ENCODE measurements at regions not wholly inside any gene's neighbourhood (a gene's known extent, or its start where the extent isn't known, plus 50 kb on each side); places are given as distances from the start of the nearest gene placed in this dataset.

DNA sequence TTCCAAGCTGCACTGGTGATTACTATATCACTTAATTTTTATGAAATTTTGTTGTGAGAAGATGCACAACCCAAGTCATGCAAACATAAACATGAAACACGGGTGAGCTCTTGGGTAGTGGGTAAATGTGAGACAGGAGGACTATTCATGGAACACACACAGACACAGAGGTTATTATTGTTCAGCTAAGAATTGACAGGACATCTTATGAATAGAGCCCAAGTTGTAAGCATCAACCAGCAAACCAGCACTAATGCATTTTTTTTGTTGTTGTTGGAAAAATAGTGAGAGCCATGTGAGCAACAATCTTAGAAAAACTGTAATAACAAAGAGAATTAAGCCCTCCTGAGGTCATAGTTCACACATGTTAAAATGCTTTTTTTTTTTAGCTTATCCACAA, 1179.7 kb downstream of the GATA3 start:
- Histone ChIP-seq H3K27me3 (ENCODE audit: control insufficient read depth in 5 of 5, insufficient read depth in 4 of 5, low read length in 5 of 5) (peaks cover 0 to 7% (median 4%) of the 10 kb centered on the region in 5 donors), H3K9me3 (ENCODE audit: control insufficient read depth in 5 of 5, low read length in 5 of 5) (no peaks in the 10 kb centered on the region), H3K4me1 (ENCODE audit: control insufficient read depth in 5 of 5, insufficient read depth in 5 of 5, low read length in 5 of 5) (no peaks in the 10 kb centered on the region), H3K27ac (ENCODE audit: low read depth, low read length) (no peak overlapping the region), H3K4me3 (ENCODE audit: low read depth in 1 of 5, low read length in 5 of 5) (no peak overlapping the region), H3K36me3 (ENCODE audit: control insufficient read depth in 5 of 5, insufficient read depth in 5 of 5, low read length in 5 of 5) (no peaks in the 10 kb centered on the region), H3K9ac (ENCODE audit: low read length in 5 of 5) (no peak overlapping the region)

DNA sequence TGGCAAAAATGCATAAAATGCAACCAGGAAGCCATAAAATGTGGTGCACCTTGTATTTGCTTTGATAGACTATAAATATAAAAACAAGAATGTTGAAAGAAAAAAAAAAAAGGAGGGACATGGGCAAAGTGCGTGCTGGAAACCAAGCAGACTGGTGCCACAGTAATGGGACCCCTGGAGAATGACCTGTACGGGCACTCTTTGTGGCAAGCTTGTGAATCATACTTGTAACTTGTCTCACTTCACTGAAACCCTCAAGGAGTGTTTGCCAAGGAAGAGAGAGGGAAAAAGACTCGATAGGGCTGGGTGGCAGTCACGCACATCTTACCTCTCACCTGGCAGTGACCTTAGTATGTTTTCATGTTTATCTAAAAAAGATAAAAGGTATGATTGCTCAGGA, 1183.6 kb downstream of the GATA3 start:
- Histone ChIP-seq H3K27ac (ENCODE audit: low read depth, low read length) (no peak overlapping the region), H3K9ac (ENCODE audit: low read length in 5 of 5) (no peak overlapping the region), H3K4me1 (ENCODE audit: control insufficient read depth in 5 of 5, insufficient read depth in 5 of 5, low read length in 5 of 5) (no peaks in the 10 kb centered on the region), H3K4me3 (ENCODE audit: low read depth in 1 of 5, low read length in 5 of 5) (no peak overlapping the region), H3K36me3 (ENCODE audit: control insufficient read depth in 5 of 5, insufficient read depth in 5 of 5, low read length in 5 of 5) (no peaks in the 10 kb centered on the region), H3K9me3 (ENCODE audit: control insufficient read depth in 5 of 5, low read length in 5 of 5) (no peaks in the 10 kb centered on the region), H3K27me3 (ENCODE audit: control insufficient read depth in 5 of 5, insufficient read depth in 4 of 5, low read length in 5 of 5) (peaks cover 0 to 4% (median 0%) of the 10 kb centered on the region in 5 donors)

DNA sequence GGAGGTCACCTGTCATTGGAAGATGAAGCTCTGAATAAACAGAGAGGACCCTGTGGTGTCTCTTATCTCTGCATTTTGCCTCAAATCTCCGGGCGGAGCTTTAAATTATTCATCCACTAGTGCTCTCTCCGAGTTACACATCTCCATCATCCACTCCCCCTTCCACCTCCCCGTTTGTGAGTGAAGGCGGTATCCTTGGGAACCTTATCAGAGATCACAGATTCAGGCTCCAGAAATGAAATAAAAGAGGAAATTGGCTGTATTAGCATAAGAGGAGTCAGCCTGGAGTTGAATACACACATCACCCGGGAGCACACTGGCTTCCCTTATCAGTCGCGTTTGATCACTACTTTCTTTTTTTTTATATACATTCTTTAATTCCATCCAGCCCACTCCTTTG, 1184.8 kb downstream of the GATA3 start:
- no peak overlapping the region for H3K27ac ChIP-seq (ENCODE audit: low read depth, low read length)
- H3K36me3 ChIP-seq (ENCODE audit: control insufficient read depth in 5 of 5, insufficient read depth in 5 of 5, low read length in 5 of 5): no peaks in the 10 kb centered on the region
- no peaks in the 10 kb centered on the region for H3K9me3 ChIP-seq (ENCODE audit: control insufficient read depth in 5 of 5, low read length in 5 of 5)
- peaks cover 0 to 4% (median 3%) of the 10 kb centered on the region in 5 donors for H3K27me3 ChIP-seq (ENCODE audit: control insufficient read depth in 5 of 5, insufficient read depth in 4 of 5, low read length in 5 of 5)
- H3K4me3 ChIP-seq (ENCODE audit: low read depth in 1 of 5, low read length in 5 of 5): no peak overlapping the region
- no peaks in the 10 kb centered on the region for H3K4me1 ChIP-seq (ENCODE audit: control insufficient read depth in 5 of 5, insufficient read depth in 5 of 5, low read length in 5 of 5)
- no peak overlapping the region for H3K9ac ChIP-seq (ENCODE audit: low read length in 5 of 5)

DNA sequence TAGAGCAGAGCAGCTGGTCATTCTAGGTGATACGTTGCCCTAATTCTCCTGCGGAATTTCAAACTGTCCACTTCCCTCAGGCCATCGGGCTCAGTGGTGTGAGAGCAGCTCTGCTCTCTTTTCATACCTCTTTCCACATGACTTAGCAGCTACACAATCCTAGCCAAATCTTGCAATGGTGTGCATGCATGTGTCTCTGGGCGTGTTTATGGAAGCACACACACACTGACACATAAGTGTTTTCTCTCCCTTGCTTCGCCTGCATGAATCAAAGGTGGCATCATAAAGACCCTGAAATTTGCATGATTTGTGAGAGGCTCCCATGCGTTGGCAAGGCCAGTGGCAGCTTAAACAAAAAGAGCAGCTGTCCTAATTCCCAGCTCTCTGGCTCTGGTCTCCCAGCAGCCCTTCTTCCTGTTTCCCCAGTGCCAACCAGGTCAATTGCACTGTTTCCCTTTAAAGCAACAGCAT, 1189.5 kb downstream of the GATA3 start:
- Histone ChIP-seq H3K4me1 (ENCODE audit: control insufficient read depth in 5 of 5, insufficient read depth in 5 of 5, low read length in 5 of 5) (no peaks in the 10 kb centered on the region), H3K27ac (ENCODE audit: low read depth, low read length) (no peak overlapping the region), H3K36me3 (ENCODE audit: control insufficient read depth in 5 of 5, insufficient read depth in 5 of 5, low read length in 5 of 5) (no peaks in the 10 kb centered on the region), H3K9me3 (ENCODE audit: control insufficient read depth in 5 of 5, low read length in 5 of 5) (peaks cover 0 to 2% (median 0%) of the 10 kb centered on the region in 5 donors), H3K9ac (ENCODE audit: low read length in 5 of 5) (no peak overlapping the region), H3K27me3 (ENCODE audit: control insufficient read depth in 5 of 5, insufficient read depth in 4 of 5, low read length in 5 of 5) (peaks cover 0 to 3% (median 0%) of the 10 kb centered on the region in 5 donors), H3K4me3 (ENCODE audit: low read depth in 1 of 5, low read length in 5 of 5) (no peak overlapping the region)

DNA sequence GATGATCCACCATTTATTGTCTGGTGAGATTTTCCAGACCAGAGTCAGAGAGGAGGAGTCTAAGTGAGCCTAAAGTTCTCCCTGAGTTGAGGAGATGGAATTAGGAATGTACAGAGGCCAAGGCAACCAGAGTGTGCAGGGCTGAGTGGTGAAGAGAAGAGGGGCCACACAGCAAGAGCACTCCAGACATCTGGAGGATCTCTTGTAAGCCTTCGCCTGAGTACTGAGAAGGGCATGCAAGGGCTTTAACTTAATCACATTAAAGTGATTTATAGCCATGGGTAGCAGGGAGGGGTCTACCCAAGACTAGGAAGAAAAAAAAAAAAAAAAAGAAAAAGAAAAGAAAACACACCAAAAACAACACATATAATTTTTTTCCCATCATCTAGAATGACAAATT, 1190.4 kb downstream of the GATA3 start:
- Histone ChIP-seq H3K27me3 (ENCODE audit: control insufficient read depth in 5 of 5, insufficient read depth in 4 of 5, low read length in 5 of 5) (peaks cover 0 to 3% (median 0%) of the 10 kb centered on the region in 5 donors), H3K36me3 (ENCODE audit: control insufficient read depth in 5 of 5, insufficient read depth in 5 of 5, low read length in 5 of 5) (no peaks in the 10 kb centered on the region), H3K4me1 (ENCODE audit: control insufficient read depth in 5 of 5, insufficient read depth in 5 of 5, low read length in 5 of 5) (no peaks in the 10 kb centered on the region), H3K27ac (ENCODE audit: low read depth, low read length) (no peak overlapping the region), H3K9me3 (ENCODE audit: control insufficient read depth in 5 of 5, low read length in 5 of 5) (peaks cover 0 to 2% (median 0%) of the 10 kb centered on the region in 5 donors), H3K4me3 (ENCODE audit: low read depth in 1 of 5, low read length in 5 of 5) (no peak overlapping the region), H3K9ac (ENCODE audit: low read length in 5 of 5) (no peak overlapping the region)

DNA sequence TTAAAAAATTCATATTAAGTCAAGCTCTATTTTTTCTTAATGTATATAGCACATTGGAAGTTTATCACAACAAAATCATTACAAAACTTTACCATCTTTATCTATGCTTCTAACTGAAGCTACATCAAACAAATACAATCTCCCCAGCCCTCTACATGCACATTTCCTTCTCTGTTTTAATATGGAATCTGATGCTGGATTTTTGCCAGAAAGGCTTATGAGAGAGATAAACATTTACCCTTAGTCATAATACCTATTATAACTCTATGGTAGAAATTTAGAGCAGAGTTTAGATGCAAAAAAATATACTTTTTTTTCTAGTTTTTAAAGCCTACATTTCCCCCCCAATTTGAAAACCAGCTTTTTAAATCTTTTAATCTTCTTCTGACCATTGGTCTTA, 1198.6 kb downstream of the GATA3 start:
- Histone ChIP-seq H3K4me3 (ENCODE audit: low read depth in 1 of 5, low read length in 5 of 5) (no peak overlapping the region), H3K27me3 (ENCODE audit: control insufficient read depth in 5 of 5, insufficient read depth in 4 of 5, low read length in 5 of 5) (no peaks in the 10 kb centered on the region), H3K27ac (ENCODE audit: low read depth, low read length) (no peak overlapping the region), H3K4me1 (ENCODE audit: control insufficient read depth in 5 of 5, insufficient read depth in 5 of 5, low read length in 5 of 5) (no peaks in the 10 kb centered on the region), H3K9ac (ENCODE audit: low read length in 5 of 5) (no peak overlapping the region), H3K9me3 (ENCODE audit: control insufficient read depth in 5 of 5, low read length in 5 of 5) (peaks cover 0 to 2% (median 0%) of the 10 kb centered on the region in 5 donors), H3K36me3 (ENCODE audit: control insufficient read depth in 5 of 5, insufficient read depth in 5 of 5, low read length in 5 of 5) (no peaks in the 10 kb centered on the region)

DNA sequence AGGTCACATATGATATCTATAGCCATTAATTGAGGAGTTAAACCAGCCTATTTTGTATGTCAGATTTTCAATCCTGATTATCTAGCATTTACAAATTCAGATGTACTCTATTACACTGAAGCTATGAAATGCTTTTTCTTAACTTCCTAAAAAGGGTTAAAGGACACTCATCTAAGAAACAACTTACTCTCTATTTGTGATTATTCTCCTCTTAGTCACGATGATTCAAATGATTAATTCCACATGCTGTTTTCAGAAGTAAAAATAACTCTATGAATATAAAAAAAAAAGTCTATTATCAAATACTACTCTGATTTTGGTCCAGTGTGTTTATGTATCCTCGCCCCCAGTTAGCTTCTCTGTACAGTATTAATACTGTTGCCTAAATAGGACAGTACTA, 1199.9 kb downstream of the GATA3 start:
- Histone ChIP-seq H3K36me3 (ENCODE audit: control insufficient read depth in 5 of 5, insufficient read depth in 5 of 5, low read length in 5 of 5) (no peaks in the 10 kb centered on the region), H3K9ac (ENCODE audit: low read length in 5 of 5) (no peak overlapping the region), H3K9me3 (ENCODE audit: control insufficient read depth in 5 of 5, low read length in 5 of 5) (no peaks in the 10 kb centered on the region)

DNA sequence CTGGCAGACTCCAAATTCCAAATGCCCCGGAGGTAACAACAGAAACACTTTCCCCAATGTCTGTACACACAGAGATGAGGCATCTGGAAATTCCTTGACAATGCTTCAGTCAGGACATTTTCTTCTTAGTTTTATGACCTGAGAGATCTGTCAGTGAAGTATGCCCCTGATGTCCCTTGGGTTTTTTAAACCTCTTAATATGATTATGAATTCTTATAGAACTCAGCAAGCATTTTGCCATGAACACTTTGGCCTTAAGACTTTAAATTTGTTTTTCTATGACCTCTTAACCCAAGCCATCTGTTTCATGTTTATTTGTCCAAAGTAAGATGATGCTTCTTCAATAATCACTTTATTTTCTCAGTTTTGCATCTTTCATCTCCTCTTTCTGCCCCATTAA, 1206.2 kb downstream of the GATA3 start:
- H3K36me3 ChIP-seq (ENCODE audit: control insufficient read depth in 5 of 5, insufficient read depth in 5 of 5, low read length in 5 of 5): no peaks in the 10 kb centered on the region
- H3K27ac ChIP-seq (ENCODE audit: low read depth, low read length): no peak overlapping the region
- H3K4me1 ChIP-seq (ENCODE audit: control insufficient read depth in 5 of 5, insufficient read depth in 5 of 5, low read length in 5 of 5): no peaks in the 10 kb centered on the region
- H3K9ac ChIP-seq (ENCODE audit: low read length in 5 of 5): no peak overlapping the region
- H3K9me3 ChIP-seq (ENCODE audit: control insufficient read depth in 5 of 5, low read length in 5 of 5): no peaks in the 10 kb centered on the region
- no peak overlapping the region for H3K4me3 ChIP-seq (ENCODE audit: low read depth in 1 of 5, low read length in 5 of 5)
- no peaks in the 10 kb centered on the region for H3K27me3 ChIP-seq (ENCODE audit: control insufficient read depth in 5 of 5, insufficient read depth in 4 of 5, low read length in 5 of 5)

More for the DNA sequence above, 1199.9 kb downstream of the GATA3 start:
- Histone ChIP-seq H3K4me1 (ENCODE audit: control insufficient read depth in 5 of 5, insufficient read depth in 5 of 5, low read length in 5 of 5) (no peaks in the 10 kb centered on the region), H3K27me3 (ENCODE audit: control insufficient read depth in 5 of 5, insufficient read depth in 4 of 5, low read length in 5 of 5) (no peaks in the 10 kb centered on the region), H3K27ac (ENCODE audit: low read depth, low read length) (no peak overlapping the region), H3K4me3 (ENCODE audit: low read depth in 1 of 5, low read length in 5 of 5) (no peak overlapping the region)

DNA sequence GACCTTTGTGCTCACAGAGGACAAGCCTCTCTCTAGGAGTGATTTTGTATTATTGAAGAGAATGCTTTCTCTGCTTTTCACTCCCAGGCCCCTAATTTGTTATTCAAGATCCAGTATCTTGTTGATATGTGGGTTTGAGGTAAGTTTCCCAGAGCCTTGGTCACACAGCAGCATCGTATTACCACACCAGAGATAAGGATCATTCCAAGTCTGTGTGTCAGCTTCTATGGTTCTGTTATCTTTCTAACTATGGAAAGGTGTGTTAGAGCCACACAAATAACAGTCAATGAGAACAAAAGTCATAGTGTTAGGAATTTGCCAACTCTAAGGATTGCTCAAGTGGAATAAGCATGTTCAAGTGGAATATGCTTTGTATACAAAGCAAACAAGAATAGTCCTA, 1208.3 kb downstream of the GATA3 start:
- no peak overlapping the region for H3K27ac ChIP-seq (ENCODE audit: low read depth, low read length)
- no peak overlapping the region for H3K4me3 ChIP-seq (ENCODE audit: low read depth in 1 of 5, low read length in 5 of 5)
- H3K27me3 ChIP-seq (ENCODE audit: control insufficient read depth in 5 of 5, insufficient read depth in 4 of 5, low read length in 5 of 5): no peaks in the 10 kb centered on the region
- no peak overlapping the region for H3K9ac ChIP-seq (ENCODE audit: low read length in 5 of 5)
- no peaks in the 10 kb centered on the region for H3K9me3 ChIP-seq (ENCODE audit: control insufficient read depth in 5 of 5, low read length in 5 of 5)
- no peaks in the 10 kb centered on the region for H3K36me3 ChIP-seq (ENCODE audit: control insufficient read depth in 5 of 5, insufficient read depth in 5 of 5, low read length in 5 of 5)
- H3K4me1 ChIP-seq (ENCODE audit: control insufficient read depth in 5 of 5, insufficient read depth in 5 of 5, low read length in 5 of 5): no peaks in the 10 kb centered on the region

DNA sequence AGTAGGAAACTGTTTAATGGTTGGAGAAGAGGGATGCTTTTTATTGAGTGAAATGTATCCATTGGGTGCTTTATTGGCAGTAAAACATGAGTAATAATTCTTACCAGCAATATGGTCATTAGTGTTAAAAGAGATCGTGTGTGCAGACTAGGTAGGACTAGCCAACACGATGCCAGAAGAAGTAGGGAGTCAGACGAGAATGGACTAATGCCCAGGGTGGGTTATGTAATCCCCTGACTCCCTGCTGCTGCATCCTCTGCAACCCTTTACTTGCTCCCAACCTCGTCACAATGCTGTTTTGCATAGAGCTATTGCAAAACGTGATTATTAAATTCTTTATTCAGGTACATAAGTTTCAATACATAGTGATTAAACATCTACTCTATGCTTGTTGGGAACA, 1213.7 kb downstream of the GATA3 start:
- Histone ChIP-seq H3K27me3 (ENCODE audit: control insufficient read depth in 5 of 5, insufficient read depth in 4 of 5, low read length in 5 of 5) (peaks cover 0 to 3% (median 0%) of the 10 kb centered on the region in 5 donors), H3K9ac (ENCODE audit: low read length in 5 of 5) (no peak overlapping the region), H3K27ac (ENCODE audit: low read depth, low read length) (no peak overlapping the region), H3K4me1 (ENCODE audit: control insufficient read depth in 5 of 5, insufficient read depth in 5 of 5, low read length in 5 of 5) (no peaks in the 10 kb centered on the region), H3K36me3 (ENCODE audit: control insufficient read depth in 5 of 5, insufficient read depth in 5 of 5, low read length in 5 of 5) (no peaks in the 10 kb centered on the region), H3K9me3 (ENCODE audit: control insufficient read depth in 5 of 5, low read length in 5 of 5) (no peaks in the 10 kb centered on the region), H3K4me3 (ENCODE audit: low read depth in 1 of 5, low read length in 5 of 5) (no peak overlapping the region)
